ENCODE measurements at regions not wholly inside any gene's neighbourhood (a gene's known extent, or its start where the extent isn't known, plus 50 kb on each side); places are given as distances from the start of the nearest gene placed in this dataset.

- TF ChIP-seq CHD7 (IDR thresholded peaks at IDR 0.05; ENCODE audit: insufficient replicate concordance, low read length): no peak
- no peak for TF ChIP-seq RXRA (IDR thresholded peaks at IDR 0.05; ENCODE audit: insufficient read depth, low read depth, low read length)
Observed at GRCh38 chr11:76603202-76603601, 67.3 kb downstream of the LRRC32 start (continued).

Data from H1 (cell line).